LNCaP clone FGC (cell line): ENCODE measurements at regions not wholly inside any gene's neighbourhood (a gene's known extent, or its start where the extent isn't known, plus 50 kb on each side); places are given as distances from the start of the nearest gene placed in this dataset.

Experiments used
- DNase-seq: peaks from one replicate; pipeline ENCODE4 v3.0.0-alpha.2; 2011; ENCODE audit warnings: low read depth
- H3K4me3 ChIP-seq: 2 replicates; pipeline ENCODE4 v1.5.1; 2011; ENCODE audit warnings: mild to moderate bottlenecking, low read depth, low read length, control low read depth
- TF ChIP-seq, protein P1 (sequence below): IDR thresholded peaks from 2 replicates; pipeline ENCODE4 v1.5.1; 2012; ENCODE audit warnings: mild to moderate bottlenecking; ENCODE audit not compliant: control insufficient read depth, insufficient read depth; ENCODE audit errors: extremely low read depth

- H3K4me3 ChIP-seq = no peak overlapping the region
- no peak for DNase-seq
- TF ChIP-seq, protein P1, sequence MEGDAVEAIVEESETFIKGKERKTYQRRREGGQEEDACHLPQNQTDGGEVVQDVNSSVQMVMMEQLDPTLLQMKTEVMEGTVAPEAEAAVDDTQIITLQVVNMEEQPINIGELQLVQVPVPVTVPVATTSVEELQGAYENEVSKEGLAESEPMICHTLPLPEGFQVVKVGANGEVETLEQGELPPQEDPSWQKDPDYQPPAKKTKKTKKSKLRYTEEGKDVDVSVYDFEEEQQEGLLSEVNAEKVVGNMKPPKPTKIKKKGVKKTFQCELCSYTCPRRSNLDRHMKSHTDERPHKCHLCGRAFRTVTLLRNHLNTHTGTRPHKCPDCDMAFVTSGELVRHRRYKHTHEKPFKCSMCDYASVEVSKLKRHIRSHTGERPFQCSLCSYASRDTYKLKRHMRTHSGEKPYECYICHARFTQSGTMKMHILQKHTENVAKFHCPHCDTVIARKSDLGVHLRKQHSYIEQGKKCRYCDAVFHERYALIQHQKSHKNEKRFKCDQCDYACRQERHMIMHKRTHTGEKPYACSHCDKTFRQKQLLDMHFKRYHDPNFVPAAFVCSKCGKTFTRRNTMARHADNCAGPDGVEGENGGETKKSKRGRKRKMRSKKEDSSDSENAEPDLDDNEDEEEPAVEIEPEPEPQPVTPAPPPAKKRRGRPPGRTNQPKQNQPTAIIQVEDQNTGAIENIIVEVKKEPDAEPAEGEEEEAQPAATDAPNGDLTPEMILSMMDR = no peak
Measured at GRCh38 chr5:38634568-38635369, 78.3 kb upstream of the LIFR start.

GRCh38 chr5:38636626-38637025 lies 80.2 kb upstream of the LIFR start:
- peak; percentile 83 for DNase-seq
- TF ChIP-seq, protein P1 = no peak

GRCh38 chr5:38638656-38639055 lies 82.2 kb upstream of the LIFR start:
- TF ChIP-seq, protein P1 = no peak
- no peak overlapping the region for H3K4me3 ChIP-seq
- DNase-seq = no peak

More at GRCh38 chr5:38636626-38637025, 80.2 kb upstream of the LIFR start:
- no peak overlapping the region for H3K4me3 ChIP-seq

DNA sequence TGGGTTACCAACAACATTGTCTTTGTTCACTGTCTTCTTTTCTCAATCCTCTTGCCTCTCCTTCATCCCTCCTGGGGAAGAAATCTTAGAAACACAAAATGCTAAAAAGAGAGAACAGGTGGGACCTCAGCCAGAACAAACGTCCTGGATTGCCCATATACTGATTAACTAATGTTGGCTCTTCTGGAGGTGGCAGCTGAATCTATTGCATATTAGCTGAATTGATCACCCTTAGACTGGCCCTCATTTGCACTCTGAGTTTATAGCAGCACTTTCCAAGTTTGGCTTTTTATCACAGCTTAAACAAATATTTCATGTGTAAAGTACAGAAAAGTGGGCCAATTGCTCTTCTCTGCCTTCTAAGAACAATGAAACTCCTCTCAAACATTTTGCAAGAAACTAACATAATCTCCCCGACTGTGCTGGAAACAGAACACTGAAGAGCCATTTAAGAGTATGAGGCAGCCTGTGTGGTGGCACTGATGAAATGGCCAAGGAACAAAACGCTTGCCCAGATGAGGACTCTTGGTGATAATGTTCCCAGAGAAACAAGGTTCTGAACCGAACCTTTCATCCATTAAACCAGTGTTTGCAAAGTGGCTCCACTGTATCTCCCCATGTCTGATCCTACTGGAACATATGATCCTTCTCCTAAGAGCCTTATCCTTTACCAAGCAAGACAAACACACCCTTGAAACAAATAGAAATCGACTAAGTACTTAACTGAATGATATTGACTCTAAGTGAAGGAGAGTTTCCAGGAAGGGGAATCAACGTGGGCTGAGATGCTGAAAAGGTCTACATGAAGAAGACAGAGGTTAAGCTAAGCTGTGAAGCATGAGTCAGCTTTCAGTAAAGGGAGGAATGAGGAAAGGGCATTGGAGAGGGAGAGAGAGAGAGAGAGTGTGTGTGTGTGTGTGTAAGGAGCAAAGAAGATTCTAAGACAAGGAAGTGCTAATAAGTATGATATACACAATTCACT lies 83.2 kb upstream of the LIFR start:
- DNase-seq = no peak
- TF ChIP-seq, protein P1 = no peak
- no peak overlapping the region for H3K4me3 ChIP-seq

GRCh38 chr5:38641003-38641402 lies 84.6 kb upstream of the LIFR start:
- TF ChIP-seq, protein P1 = no peak
- no peak overlapping the region for H3K4me3 ChIP-seq

GRCh38 chr5:38642189-38642911 lies 85.9 kb upstream of the LIFR start:
- TF ChIP-seq, protein P1 = no peak
- no peak for DNase-seq
- no peak overlapping the region for H3K4me3 ChIP-seq

More at GRCh38 chr5:38641003-38641402, 84.6 kb upstream of the LIFR start:
- no peak for DNase-seq
